IPS-11a (cell line): ENCODE measurements at regions not wholly inside any gene's neighbourhood (a gene's known extent, or its start where the extent isn't known, plus 50 kb on each side); places are given as distances from the start of the nearest gene placed in this dataset.
"Not testable (repeated sequence)": the region's sequence is repeated elsewhere in the genome, so short reads cannot be mapped to it uniquely, and the experiment has no call there.

ENCODE experiments used
- H3K4me3 ChIP-seq: one replicate; pipeline ENCODE4 v1.5.1; 2013; ENCODE audit warnings: low read depth, low read length, control low read depth

DNA sequence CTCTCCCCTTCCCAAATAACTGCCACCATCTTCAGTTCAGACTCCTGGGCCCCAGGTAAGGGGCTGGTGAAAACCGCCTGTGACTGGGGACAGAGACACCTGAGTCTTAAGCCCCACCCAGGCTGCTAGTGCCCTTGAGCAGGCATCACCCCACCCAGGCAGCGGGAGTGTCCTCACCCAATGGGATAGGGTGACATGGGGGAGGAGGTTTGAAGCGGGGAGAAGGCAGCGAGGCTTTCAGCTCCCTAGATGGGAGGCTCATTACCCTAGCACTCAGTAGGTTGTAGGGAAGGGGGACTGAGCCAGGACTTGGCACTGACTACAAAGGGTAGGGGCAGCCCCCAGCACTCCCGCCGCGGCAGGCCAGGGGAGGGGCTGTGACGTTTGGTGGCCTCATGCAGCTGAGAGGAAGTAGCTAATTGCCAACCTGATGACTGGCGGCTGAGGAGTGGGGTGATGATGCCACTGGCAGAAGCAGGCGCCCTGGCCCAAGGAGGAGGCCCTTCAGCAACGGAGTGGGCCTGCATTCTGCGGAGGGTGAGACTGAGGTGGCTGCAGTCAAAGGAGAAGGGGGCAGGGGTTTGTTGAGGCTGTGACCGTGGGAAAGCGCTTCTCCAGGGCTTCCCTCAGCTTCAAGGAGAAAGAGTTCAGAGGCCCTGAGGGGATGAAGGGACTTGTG is 126.9 kb downstream of the MRPL14 start:
- no peak overlapping the region for H3K4me3 ChIP-seq

DNA sequence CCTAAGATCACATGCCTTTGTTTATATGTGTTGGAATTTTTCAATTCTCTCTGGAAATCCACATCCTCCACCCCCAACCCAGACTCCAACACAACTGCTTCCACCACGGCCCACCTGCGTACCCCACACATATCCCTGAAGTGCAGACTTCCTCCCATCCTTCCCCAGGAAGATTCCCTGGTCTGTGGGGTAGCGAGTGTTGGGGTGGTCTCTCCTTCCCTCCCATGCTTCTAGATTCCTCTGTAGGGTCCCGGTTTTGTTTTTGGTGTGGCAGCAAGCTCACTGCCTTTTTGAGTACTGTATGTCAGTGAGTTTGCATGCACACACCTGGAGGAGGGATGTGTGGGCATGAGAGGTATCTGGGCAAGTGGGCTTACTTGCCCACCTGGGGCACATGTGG is 127.6 kb downstream of the MRPL14 start:
- H3K4me3 ChIP-seq: no peak overlapping the region

DNA sequence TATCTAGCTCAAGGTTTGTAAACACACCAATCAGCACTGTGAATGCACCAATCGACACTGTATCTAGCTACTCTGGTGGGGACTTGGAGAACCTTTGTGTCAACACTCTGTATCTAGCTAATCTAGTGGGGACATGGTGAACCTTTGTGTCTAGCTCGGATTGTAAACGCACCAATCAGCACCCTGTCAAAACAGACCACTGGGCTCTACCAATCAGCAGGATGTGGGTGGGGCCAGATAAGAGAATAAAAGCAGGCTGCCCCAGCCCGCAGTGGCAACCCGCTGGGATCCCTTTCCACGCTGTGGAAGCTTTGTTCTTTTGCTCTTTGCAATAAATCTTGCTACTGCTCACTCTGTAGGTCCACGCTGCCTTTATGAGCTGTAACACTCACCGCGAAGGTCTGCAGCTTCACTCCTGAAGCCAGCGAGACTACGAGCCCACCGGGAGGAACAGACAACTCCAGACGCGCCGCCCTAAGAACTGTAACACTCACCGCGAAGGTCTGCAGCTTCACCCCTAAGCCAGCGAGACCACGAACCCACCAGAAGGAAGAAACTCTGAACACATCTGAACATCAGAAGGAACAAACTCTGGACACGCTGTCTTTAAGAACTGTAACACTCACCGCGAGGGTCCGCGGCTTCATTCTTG is 128.5 kb downstream of the MRPL14 start:
- not testable (repeated sequence) for H3K4me3 ChIP-seq

DNA sequence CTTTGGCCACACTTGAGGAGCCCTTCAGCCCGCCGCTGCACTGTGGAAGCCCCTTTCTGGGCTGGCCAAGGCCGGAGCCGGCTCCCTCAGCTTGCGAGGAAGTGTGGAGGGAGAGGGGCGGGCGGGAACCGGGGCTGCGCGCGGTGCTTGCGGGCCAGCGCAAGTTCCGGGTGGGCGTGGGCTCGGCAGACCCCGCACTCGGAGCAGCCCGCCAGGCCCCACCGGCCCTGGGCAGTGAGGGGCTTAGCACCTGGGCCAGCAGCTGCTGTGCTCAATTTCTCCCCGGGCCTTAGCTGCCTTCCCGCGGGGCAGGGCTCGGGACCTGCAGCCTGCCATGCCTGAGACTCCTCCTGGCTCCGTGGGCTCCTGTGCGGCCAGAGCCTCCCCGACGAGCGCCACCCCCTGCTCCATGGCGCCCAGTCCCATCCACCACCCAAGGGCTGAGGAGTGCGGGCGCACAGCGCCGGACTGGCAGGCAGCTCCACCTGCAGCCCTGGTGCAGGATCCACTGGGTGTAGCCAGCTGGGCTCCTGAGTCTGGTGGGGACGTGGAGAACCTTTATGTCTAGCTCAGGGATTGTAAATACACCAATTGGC is 129.2 kb downstream of the MRPL14 start:
- H3K4me3 ChIP-seq: not testable (repeated sequence)

DNA sequence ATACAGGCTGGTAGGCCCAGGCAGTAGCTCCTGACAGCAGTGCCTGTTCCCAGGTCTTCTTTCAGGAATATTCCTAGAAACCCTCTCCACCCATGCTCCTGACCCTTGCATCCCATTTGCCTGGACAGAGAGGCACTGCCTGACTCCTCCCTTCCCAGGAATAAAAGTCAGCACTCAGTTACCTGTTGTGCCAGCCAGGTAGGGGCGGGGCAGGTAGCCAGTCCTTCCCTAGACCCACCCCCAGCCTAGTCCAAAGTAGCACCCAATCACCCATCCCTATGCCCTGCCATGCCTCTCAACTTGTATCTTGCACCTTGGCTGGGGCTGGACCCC is 129.9 kb downstream of the MRPL14 start:
- H3K4me3 ChIP-seq: no peak overlapping the region

DNA sequence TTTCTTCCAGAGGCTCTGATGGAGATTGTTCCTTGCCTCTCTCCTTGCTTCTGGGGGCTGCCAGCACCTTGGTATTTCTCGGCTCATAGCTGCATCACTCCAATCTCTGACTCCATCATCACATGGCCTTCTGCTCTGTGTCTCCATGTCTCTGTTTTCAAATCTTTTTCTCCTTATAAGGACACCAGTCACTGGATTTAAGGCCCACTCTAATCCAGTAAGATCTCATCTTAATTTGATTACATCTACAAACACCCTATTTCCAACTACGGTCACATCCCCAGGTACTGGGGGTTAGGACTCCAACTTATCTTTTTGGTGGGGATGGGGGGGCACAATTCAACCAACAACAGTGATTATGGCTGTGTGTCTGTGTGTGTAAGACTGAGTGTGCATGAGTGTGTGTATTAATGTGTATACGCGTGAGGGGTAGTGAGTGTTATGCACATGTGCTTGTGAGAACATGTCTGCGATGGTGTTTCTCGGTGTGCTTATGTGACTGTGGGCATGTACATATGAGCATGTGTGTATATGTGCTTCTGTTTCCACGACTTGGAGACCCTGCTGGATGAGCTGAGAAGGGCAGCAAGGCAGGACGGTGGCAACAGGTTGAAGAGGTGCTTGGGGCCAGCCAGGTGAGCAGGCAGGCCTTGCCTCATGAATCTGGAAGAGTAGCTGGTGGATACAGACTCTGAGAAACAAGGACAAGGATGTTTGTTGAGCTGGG is 130.5 kb downstream of the MRPL14 start:
- H3K4me3 ChIP-seq: no peak overlapping the region

DNA sequence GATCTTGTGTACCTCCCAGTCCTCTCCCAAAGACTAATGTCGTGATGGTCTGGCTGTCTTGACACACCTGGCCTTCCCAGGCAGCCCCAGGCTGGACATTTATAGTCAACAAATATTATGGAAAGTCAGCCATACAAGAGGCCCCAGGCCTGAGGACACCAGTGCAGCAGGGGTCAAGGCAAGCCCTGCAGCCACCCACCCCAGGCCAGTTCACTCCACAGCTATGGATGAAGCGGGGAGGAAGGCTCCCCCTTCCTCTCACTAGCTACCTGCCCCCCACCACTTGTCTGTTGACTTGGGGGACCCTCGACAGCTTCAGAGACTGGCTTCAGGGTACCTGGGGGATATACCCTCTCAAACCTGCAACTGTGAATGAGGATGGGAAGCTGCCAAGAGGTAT is 132.1 kb downstream of the MRPL14 start:
- no peak overlapping the region for H3K4me3 ChIP-seq

DNA sequence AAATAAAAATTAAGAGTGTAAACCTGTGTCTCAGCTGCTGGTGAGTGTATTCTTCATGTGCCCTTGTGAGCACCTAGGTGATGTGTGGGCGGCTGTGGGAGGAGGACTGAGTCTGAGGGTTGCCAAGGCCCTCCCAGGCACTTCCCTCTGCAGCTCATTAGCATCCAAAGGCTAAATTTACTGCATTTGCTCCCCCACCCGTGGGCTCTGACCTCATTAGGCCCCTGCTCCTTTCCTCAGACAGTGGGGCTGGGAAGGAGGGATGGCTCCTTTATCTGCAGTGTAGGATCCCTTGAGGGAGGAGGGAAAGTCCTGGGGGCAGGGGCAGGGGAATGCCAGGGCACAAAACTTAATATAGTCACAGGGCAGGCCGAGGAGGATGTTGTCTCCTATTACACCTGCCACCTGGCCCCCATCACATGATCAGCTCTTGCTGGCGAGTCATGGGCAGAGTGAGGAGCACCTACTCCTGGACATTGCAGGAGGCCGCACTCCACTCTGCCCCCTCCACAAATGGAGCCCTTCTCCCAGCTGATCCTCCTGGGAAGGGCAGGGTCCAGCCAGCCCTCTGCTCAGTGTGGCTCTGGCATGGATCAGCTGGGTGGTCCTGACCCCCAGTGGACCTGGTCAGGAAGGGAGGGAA is 133.2 kb downstream of the MRPL14 start:
- H3K4me3 ChIP-seq: no peak overlapping the region

DNA sequence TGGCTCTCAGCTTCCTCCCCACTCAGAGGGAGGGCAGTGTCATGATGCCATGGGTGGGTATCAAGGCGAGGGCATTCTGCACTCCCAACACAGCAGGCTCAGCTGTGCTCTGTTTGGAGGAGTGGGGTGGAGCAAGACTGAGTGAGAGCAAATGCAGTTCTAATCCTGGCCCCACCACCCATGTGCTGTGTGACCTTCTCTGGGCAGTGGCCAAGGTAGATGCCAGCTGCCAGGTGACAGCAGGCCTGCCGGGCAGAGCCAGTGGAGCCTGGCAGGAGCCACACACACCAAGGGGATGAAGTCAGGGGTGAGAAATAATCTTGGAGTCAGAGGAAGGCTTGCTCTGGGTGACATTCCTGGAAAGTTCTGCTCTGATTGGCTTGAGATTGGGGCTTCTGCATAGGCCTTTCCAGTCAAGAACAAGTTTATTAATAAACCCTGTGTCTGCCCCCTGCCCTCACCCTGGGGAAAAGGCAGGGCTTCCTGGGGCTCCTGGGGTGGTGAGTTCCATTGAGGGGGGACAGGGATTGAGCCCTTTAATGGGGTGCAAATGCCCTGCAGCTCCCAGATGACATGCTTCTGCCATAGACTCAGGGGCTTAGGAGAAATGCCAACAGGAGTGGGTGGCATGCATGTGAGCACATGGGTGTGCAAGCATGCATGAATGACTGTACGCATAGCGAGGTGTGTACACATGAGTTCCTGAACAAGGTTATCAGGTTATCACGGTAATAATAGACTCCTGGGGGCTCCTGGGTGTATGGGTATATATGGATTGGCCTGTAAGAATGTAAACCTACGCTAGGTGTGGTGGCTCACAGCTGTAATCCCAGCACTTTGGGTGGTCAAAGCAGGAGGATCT is 134.2 kb downstream of the MRPL14 start:
- no peak overlapping the region for H3K4me3 ChIP-seq

DNA sequence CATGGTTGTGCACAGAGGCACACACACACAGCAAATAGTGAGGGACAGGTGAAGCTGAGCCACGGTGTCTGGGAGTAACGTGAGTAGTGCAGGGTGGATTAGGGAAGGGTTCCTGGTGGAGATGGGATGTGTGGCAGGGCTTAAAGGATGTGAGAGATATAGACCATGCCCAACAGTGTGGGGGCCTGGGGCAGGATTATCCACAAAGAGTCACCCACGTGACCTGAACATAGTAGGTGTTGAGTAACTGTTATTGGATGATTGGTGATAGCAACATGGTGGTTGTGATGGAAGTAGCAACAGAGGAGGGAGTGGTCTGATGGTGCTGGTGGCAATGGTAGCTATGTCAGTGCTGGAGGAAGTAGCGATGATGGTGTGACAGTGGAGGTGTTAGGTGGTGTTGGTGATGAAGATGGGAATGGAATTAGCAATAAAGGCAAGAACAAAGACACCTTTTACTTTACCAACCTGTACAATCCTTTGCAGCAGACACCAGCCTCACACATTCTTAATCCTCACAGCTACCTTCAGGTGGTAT is 135.1 kb downstream of the MRPL14 start:
- H3K4me3 ChIP-seq: no peak overlapping the region

DNA sequence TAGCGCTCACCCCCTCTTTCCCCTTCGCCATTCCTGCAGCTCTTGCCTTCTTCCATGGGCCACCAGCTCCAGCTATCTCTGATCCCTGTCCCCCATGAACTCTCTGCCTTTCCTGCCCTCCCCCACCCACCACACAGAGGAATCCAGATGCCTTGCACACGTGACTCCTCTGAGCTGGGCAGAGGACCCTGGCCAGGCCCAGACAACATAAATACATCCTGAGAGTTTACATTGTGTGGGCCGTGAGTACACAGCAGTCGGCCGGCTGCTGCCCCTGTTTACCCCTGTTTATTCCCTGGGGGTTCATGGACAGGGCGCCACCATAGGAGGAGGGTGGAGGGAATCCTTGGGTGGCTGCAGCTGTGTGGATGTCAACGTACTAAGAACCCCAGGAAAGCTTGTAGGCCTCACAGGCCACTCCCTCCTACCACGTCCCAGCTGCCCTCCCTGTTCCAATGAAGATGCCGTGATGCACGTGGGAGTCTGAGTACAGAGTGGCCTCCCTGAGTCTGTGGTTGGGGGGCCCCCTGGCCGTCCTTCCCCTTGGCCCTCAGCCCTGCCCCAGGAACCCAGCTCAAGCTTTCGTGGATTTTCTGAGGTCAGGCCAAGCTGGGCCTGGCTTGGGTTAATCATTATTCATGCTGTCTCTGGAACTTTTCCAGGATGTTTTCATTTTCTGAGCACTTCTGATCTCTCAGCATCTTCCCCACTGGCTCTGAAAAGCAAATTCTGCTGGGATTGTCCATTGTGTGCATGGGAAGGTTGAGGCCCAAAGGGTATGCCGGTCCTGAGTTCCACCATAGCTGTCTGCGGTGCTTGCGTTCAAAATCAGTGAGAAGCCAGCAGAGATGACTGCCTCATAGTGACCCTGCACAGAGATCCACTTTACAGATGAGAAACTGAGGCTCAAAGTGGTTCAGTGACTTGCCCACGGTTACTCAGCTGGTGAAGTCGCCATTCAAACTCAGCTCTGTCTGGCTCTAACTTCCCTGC is 136.3 kb downstream of the MRPL14 start:
- H3K4me3 ChIP-seq: no peak overlapping the region

DNA sequence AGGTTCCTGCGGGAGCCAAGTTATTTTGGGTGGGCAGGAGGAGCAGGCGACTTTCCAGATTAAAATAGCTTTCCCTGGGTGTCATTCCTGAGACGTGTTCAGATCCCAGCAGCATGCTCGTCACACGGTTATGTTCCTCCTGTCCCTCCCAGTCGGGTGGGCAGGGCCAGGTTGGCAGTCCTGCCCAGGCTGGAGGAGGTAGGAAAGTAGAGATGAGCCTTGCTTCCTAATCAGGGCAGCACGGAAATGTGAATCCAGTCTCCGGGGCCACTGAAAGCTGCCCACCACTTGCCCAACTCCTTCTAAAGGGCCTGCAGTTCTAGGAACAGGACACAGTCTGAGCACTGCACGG is 137.0 kb downstream of the MRPL14 start:
- no peak overlapping the region for H3K4me3 ChIP-seq

DNA sequence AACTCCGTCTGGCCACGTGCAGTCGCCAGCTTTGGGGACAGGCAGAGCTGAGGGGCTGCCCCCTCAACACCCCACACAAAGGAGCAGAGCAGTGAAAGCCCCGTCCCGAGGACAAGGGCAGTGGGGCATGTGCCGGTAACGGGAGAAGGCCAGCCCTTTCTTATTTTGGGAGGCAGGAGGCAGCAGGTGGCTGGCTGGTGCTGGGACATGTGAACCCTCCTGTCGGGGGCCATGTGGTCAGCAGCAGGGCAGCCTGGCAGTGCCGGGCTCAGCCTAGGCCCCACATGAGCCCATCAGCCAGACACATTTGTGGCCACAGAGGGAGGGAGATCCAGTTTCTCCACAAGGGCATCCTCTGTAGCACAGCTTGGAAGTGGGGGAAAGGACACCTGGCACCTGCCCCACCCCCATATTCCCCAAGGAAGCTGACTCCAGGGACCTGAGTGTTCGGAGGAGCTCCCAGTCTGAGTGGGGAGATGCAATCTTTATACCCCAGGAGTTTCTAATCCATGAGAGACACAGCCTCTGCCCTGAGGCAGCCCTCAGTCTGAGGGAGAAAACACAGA is 137.6 kb downstream of the MRPL14 start:
- H3K4me3 ChIP-seq: no peak overlapping the region

DNA sequence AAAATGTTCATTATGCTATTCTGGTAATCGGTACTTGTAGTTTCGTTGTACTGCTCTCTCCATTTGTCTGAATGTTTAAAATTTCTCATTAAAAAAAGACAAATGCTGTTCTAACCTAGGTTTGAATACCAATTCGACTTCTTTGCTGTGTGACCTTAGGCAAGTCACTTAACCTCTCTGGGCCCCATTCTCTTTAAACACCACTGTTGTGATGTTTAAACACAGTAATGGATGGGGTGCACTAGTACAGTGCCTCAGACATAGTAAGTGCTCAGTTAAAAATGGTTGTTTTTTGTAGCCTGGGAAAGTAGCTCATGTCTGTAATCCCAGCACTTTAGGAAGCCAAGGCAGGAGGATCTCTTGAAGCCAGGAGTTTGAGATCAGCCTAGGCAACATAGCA is 138.5 kb downstream of the MRPL14 start:
- no peak overlapping the region for H3K4me3 ChIP-seq

DNA sequence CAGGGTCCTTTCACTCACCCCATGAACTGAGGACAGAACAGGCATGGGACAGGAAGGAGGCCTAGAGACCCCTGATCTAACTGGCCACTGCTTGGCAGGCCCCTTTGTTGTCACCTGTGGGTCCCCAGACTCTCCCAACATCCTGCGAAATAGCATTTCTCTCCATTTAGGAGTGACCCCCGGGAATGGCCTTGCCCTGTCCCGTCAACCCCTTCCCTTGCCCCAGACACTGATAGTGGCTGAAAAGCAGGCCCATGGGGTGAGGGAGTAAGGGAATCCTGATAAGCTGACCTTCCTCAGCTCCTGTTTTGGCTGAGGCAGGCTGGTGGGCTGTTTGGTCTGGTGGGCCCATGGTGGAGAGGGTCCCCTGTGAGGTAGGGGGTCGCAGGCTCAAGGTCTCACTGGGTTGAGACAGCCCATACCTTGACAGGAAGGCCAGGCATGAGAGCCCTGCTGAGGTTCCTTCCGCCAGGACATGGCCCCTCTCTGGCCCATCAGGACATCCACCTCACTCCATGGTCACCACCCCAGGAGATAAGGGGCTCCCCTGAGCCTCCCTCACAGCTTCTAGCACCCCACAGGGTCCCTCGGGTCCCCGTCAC is 139.3 kb downstream of the MRPL14 start:
- no peak overlapping the region for H3K4me3 ChIP-seq

DNA sequence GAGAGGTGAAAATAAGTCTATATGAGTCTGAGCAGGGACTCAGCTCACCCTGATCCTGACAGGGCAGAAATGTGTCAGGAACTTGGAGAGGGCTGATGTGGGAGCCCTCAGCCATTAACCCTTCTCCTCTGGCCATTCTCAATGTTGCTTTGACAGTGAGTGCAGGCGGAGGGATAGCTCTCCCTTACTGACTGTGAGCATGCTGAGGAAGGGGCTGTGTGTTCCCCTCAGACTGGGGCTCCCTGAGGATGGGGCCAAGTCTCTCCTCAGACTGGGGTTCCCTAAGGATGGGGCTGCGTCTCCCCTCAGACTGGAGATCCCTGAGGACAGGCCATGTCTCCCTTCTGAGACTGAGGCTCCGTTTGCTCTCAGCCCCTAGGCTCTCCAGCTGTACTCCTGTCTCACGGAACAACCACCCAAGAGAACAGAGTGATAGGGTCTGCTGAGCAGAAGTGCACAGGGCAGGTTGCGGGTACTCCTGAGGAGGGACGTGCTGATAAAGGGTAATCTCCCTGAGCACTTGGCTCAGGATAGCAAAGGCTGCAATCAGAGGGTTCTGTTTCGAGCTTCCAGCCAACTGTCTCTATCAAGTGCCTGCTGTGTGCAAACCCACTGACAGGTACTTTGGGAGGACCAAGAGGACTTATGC is 141.0 kb downstream of the MRPL14 start:
- H3K4me3 ChIP-seq: no peak overlapping the region

DNA sequence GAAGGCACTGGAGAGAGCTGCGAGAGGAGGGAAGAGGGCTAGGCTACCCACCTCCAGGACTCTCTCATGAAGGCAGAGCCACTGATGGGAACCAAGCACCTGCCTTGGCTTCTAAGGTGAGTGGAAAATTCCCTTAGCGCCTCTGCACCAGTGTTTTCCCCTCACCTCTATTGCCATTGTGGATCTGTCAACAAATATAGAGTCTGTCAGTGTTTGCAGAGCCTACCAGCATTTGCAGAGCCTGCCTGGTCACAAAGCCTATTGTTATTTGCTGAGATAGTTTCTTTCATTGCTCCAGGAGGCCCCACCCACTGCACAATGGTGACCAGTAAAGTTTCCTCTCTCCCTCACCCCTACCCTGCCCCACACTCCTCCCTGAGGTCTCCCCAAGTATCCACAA is 141.9 kb downstream of the MRPL14 start:
- no peak overlapping the region for H3K4me3 ChIP-seq
